B cell (primary cell): ENCODE measurements at regions not wholly inside any gene's neighbourhood (a gene's known extent, or its start where the extent isn't known, plus 50 kb on each side); places are given as distances from the start of the nearest gene placed in this dataset.

Experiments
- ATAC-seq: fragments of 200-7000 bp; cut with Tn5 transposase; one replicate; pipeline ENCODE4 v1.10.0; 2021; ENCODE audit warnings: low read depth, mild to moderate bottlenecking, moderate number of reproducible peaks, moderate library complexity
- CTCF ChIA-PET: fragments of 350-600 bp; sonication (Branson Sonifier 250); formaldehyde crosslinking; loops from one replicate; lab custom pipeline; 2021; ENCODE audit warnings: antibody characterized with exemption, inconsistent platforms; lab: Charles Lee
- POLR2A ChIA-PET: fragments of 350-600 bp; sonication (Branson Sonifier 250); formaldehyde crosslinking; loops from one replicate; lab custom pipeline; 2021; ENCODE audit warnings: antibody characterized with exemption; lab: Charles Lee
- DNase-seq: peaks from one replicate; pipeline ENCODE4 v3.0.0; 2013
- H2AFZ ChIP-seq: 2 replicates; pipeline ENCODE4 v1.6.1; 2012; ENCODE audit warnings: mild to moderate bottlenecking, low read depth, low read length; ENCODE audit not compliant: insufficient read depth, poor library complexity, severe bottlenecking
- H3K27ac ChIP-seq, 2 donors: 1 replicate in 1 of 2; 2 replicates in 1 of 2; pipeline ENCODE4 v1.5.1; 2012 to 2013; ENCODE audit warnings: low read length in 2 of 2, mild to moderate bottlenecking in 2 of 2, moderate library complexity in 1 of 2
- H3K27me3 ChIP-seq, 4 experiments: fragments of 200-600 bp in 1 of 4; sonication (generic) in 1 of 4; replicated peaks in 1 of 4; 1 replicate in 2 of 4; 2 replicates in 2 of 4; pipeline versions ENCODE4 v1.6.1 to v1.7.0; 2013 to 2016; ENCODE audit warnings: low read length in 3 of 4, mild to moderate bottlenecking in 2 of 4, mixed read lengths in 1 of 4, moderate library complexity in 1 of 4; ENCODE audit not compliant: insufficient read depth in 4 of 4, control insufficient read depth in 3 of 4; ENCODE audit errors: control extremely low read depth in 1 of 4
- H3K36me3 ChIP-seq, 2 experiments: replicated peaks in 1 of 2; 1 replicate in 1 of 2; 2 replicates in 1 of 2; pipeline versions ENCODE4 v1.6.1 to v1.7.1; 2013; ENCODE audit warnings: low read length in 1 of 2; ENCODE audit not compliant: insufficient read depth in 2 of 2, control insufficient read depth in 1 of 2; ENCODE audit errors: control extremely low read depth in 1 of 2, extremely low read depth in 1 of 2
- H3K4me1 ChIP-seq, 2 donors: fragments of 200-600 bp in 1 of 2; sonication (generic) in 1 of 2; 1 replicate in 1 of 2; 2 replicates in 1 of 2; pipeline versions ENCODE4 v1.5.1 to v1.6.1; 2013 to 2017; ENCODE audit warnings: low read length in 2 of 2; ENCODE audit not compliant: control insufficient read depth in 2 of 2, insufficient read depth in 2 of 2
- H3K4me2 ChIP-seq: replicated peaks from 2 replicates; pipeline ENCODE3; 2012; ENCODE audit warnings: mild to moderate bottlenecking, low read depth, low read length; ENCODE audit not compliant: poor library complexity, severe bottlenecking
- H3K4me3 ChIP-seq, 5 experiments: fragments of 200-600 bp in 1 of 5; sonication (generic) in 1 of 5; 1 replicate in 3 of 5; 2 replicates in 2 of 5; pipeline versions ENCODE4 v1.5.1 to v1.7.0; 2011 to 2016; ENCODE audit warnings: low read length in 4 of 5, mild to moderate bottlenecking in 4 of 5, low read depth in 2 of 5, control low read depth in 1 of 5, moderate library complexity in 1 of 5; ENCODE audit not compliant: insufficient read depth in 1 of 5; ENCODE audit errors: control extremely low read depth in 1 of 5, extremely low read depth in 1 of 5
- H3K79me2 ChIP-seq: fragments of 200-600 bp; sonication (generic); one replicate; pipeline ENCODE4 v1.6.0; 2016; ENCODE audit warnings: low read length; ENCODE audit not compliant: control insufficient read depth, insufficient read depth
- H3K9ac ChIP-seq: fragments of 200-600 bp; sonication (generic); 2 replicates; pipeline ENCODE4 v1.6.1; 2017; ENCODE audit warnings: mild to moderate bottlenecking, low read length, moderate library complexity
- H3K9me3 ChIP-seq, 3 donors: one replicate each; pipeline versions ENCODE4 v1.6.1 to v1.7.1; 2013; ENCODE audit warnings: low read length in 2 of 3; ENCODE audit not compliant: control insufficient read depth in 2 of 3, insufficient read depth in 1 of 3; ENCODE audit errors: control extremely low read depth in 1 of 3
- H4K20me1 ChIP-seq: 2 replicates; pipeline ENCODE4 v1.6.0; 2012; ENCODE audit warnings: mild to moderate bottlenecking, low read length; ENCODE audit not compliant: insufficient read depth, control insufficient read depth, poor library complexity, severe bottlenecking
- H3K27ac Mint-ChIP-seq: one replicate; pipeline ENCODE4 v1.8.0; 2021; ENCODE audit warnings: mixed read lengths
- H3K27me3 Mint-ChIP-seq: one replicate; pipeline ENCODE4 v1.8.0; 2021; ENCODE audit warnings: mixed read lengths
- H3K4me1 Mint-ChIP-seq: one replicate; pipeline ENCODE4 v1.8.0; 2021; ENCODE audit warnings: mixed read lengths
- H3K4me3 Mint-ChIP-seq: one replicate; pipeline ENCODE4 v1.8.0; 2021; ENCODE audit warnings: mixed read lengths
- H3K9me3 Mint-ChIP-seq: one replicate; pipeline ENCODE4 v1.8.0; 2022; ENCODE audit warnings: mixed read lengths; ENCODE audit not compliant: insufficient read depth
- EZH2 ChIP-seq: IDR thresholded peaks from 2 replicates; pipeline ENCODE4 v1.6.1; 2012; ENCODE audit warnings: borderline replicate concordance, low read depth, mild to moderate bottlenecking, moderate library complexity, low read length; ENCODE audit not compliant: insufficient read depth, poor library complexity, severe bottlenecking
- WGBS: methylation state at CpG from one replicate; pipeline ENCODE4 v1.1.5; 2013; ENCODE audit warnings: missing lambda C conversion rate; ENCODE audit not compliant: insufficient coverage; 5-methylcytosine and 5-hydroxymethylcytosine counted together
- intact Hi-C: fragments of 100-400 bp; cut with micrococcal nuclease; formaldehyde crosslinking; loops from one replicate; pipeline ENCODE4 v1.10.0; 2022
- TF ChIP-seq, protein P1 (sequence below): fragments of 200-600 bp; IDR thresholded peaks from one replicate; pipeline ENCODE4 v1.8.0; 2022; ENCODE audit warnings: antibody characterized with exemption, mild to moderate bottlenecking

DNA sequence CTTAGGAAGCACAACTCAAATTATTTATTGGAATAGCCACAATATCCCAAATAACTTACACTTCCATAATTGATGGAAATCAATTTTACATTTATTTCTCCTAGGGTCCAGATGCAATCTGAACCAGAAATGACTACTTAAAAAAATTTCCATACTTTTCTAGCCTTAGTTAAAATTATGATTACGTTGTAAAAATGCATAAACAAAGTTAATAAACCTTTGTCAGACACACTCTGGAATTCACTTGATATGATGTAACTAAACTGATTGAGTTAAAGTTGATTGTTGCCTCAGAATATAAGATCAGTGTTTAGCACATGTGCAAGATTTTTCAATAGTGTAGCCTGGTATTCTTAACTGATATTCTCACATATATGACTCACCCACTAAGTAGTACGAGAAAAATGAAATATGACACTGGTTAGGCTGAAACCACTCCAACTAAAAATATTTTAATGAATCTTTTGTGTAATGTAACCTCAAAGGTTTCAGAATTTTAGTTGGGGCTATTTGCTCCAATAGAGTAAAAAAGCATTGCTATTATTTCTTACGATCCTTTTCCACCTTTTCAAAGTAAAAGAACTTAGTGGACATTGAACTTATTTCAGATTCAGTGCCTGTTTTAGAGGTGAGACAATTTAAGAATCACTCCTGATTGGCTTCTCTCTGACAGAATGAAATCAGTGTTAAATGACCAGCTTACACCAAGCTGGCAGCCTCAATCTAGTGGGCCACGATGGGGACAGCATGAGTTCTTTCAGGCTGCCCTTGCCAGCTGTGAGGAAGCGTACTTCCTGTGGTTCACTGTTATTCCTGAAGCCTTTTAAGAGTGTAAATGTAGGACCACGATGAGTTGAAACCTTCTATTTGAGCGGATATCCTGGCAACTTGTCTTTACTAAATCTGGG is 277.2 kb upstream of the CDH9 start:
- no peak overlapping the region for H2AFZ ChIP-seq
- no peaks in the 10 kb centered on the region for H3K36me3 ChIP-seq
- no peak overlapping the region for H3K4me3 ChIP-seq
- no peak overlapping the region for H3K4me2 ChIP-seq
- no peaks in the 10 kb centered on the region for H3K9me3 ChIP-seq
- 30% methylated on average over 1 of the region's 7 CpGs for WGBS
- no peaks in the 10 kb centered on the region for H3K27me3 ChIP-seq
- H3K27ac ChIP-seq = no peak overlapping the region
- intact Hi-C loops = no loop called here
- DNase-seq (no peak), ATAC-seq (no peak)
- no peaks in the 10 kb centered on the region for H3K4me1 Mint-ChIP-seq
- no peaks in the 10 kb centered on the region for H3K4me1 ChIP-seq
- ChIA-PET POLR2A (no interaction called here), CTCF (no interaction called here)
- no peaks in the 10 kb centered on the region for H4K20me1 ChIP-seq
- H3K4me3 Mint-ChIP-seq = no peak overlapping the region
- no peak for TF ChIP-seq EZH2
- TF ChIP-seq, protein P1, sequence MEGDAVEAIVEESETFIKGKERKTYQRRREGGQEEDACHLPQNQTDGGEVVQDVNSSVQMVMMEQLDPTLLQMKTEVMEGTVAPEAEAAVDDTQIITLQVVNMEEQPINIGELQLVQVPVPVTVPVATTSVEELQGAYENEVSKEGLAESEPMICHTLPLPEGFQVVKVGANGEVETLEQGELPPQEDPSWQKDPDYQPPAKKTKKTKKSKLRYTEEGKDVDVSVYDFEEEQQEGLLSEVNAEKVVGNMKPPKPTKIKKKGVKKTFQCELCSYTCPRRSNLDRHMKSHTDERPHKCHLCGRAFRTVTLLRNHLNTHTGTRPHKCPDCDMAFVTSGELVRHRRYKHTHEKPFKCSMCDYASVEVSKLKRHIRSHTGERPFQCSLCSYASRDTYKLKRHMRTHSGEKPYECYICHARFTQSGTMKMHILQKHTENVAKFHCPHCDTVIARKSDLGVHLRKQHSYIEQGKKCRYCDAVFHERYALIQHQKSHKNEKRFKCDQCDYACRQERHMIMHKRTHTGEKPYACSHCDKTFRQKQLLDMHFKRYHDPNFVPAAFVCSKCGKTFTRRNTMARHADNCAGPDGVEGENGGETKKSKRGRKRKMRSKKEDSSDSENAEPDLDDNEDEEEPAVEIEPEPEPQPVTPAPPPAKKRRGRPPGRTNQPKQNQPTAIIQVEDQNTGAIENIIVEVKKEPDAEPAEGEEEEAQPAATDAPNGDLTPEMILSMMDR = no peak
- peaks cover 6% of the 10 kb centered on the region for H3K9me3 Mint-ChIP-seq
- H3K9ac ChIP-seq = no peak overlapping the region
- H3K27me3 Mint-ChIP-seq = no peaks in the 10 kb centered on the region
- H3K27ac Mint-ChIP-seq = no peak overlapping the region
- no peaks in the 10 kb centered on the region for H3K79me2 ChIP-seq

DNA sequence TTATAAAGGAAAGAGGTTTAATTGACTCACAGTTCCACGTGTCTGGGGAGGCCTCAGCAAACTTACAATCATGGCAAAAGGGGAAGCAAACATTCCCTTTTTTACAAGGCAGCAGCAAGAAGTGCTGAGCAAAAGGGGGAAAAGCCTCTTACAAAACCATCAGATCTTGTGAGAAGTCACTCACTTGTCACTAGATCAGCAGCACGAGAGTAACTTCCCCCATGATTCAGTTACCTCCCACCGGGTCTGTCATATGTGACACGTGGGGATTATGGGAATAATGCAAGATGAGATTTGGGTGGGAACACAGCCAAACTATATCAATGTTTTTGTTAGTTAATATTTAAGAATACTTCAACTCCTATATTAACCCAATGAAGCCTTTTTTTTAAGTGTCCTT is 275.2 kb upstream of the CDH9 start:
- Mint-ChIP-seq H3K27me3 (no peaks in the 10 kb centered on the region), H3K4me3 (no peak overlapping the region), H3K9me3 (peaks cover 4% of the 10 kb centered on the region), H3K4me1 (no peaks in the 10 kb centered on the region), H3K27ac (no peak overlapping the region)
- ChIA-PET CTCF (no interaction called here), POLR2A (no interaction called here)
- Histone ChIP-seq H3K9ac (no peak overlapping the region), H3K4me3 (no peak overlapping the region), H3K9me3 (no peaks in the 10 kb centered on the region), H3K36me3 (no peaks in the 10 kb centered on the region), H3K79me2 (no peaks in the 10 kb centered on the region), H3K27me3 (no peaks in the 10 kb centered on the region), H3K4me2 (no peak overlapping the region), H4K20me1 (no peaks in the 10 kb centered on the region), H3K27ac (no peak overlapping the region), H3K4me1 (no peaks in the 10 kb centered on the region), H2AFZ (no peak overlapping the region)
- no peak for ATAC-seq
- no CpG with 5 or more reads among the region's 4 CpGs for WGBS
- TF ChIP-seq, protein P1 = no peak
- TF ChIP-seq EZH2 = no peak
- intact Hi-C loops = no loop called here
- DNase-seq = no peak
